Midbrain (tissue), 1 donor: ENCODE measurements at regions not wholly inside any gene's neighbourhood (a gene's known extent, or its start where the extent isn't known, plus 50 kb on each side); places are given as distances from the start of the nearest gene placed in this dataset.
"Not testable (repeated sequence)": the region's sequence is repeated elsewhere in the genome, so short reads cannot be mapped to it uniquely, and the experiment has no call there.

ENCODE experiments used
- DNase-seq: peaks from one replicate; lab custom pipeline; 2025; lab: John Stamatoyannopoulos, UW

DNA sequence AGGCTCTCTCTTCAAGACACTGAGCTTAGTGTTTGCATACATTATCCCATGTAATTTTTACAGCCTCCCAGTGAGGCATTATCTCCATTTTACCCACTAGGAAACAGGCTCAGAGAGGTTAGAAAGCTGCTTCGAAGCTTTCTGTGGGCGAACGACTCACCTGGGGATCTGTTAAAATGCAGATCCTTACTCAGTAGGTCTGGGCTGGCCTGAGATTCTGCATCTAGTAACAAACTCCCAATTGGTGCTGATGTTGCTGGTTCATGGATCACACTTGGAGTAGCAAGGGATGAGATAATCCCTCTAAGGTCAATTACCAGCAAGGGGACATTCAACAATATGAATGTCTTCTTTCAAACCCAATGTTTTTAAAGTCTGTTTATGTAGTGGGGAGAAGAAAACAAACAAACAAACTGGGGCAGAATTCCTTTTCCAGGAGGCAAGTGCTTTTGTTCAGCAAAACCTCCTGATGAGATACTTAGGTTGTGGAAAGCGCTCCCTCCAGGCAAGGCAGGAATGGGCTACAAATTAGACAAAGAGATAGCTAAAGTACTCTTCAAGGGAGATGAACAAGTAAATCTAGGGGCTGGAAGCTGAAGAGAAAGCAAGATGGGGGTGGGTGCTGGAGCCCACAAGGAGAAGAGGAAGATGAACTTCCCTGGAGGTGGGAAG lies 311.9 kb downstream of the SHQ1 start:
- DNase-seq: no peak

DNA sequence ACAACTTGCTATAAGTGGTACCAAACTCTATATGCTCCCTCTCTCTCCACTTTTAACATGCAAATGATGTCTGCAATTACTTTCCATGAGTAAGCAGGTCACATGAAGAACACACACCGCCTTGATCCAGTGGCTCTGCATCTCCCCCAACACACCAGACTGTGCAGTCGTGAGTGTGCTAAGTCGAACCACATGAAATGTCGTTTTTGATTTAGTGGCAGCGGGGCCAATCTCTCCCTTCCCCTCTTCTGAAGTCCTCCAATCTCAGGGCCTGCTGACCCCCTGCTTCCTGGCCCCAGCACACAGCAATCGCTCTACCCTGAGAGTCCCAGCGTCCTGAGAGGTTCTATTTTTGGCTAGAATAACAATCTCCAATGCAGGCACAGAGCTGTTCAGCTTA lies 312.5 kb downstream of the SHQ1 start:
- DNase-seq: no peak

DNA sequence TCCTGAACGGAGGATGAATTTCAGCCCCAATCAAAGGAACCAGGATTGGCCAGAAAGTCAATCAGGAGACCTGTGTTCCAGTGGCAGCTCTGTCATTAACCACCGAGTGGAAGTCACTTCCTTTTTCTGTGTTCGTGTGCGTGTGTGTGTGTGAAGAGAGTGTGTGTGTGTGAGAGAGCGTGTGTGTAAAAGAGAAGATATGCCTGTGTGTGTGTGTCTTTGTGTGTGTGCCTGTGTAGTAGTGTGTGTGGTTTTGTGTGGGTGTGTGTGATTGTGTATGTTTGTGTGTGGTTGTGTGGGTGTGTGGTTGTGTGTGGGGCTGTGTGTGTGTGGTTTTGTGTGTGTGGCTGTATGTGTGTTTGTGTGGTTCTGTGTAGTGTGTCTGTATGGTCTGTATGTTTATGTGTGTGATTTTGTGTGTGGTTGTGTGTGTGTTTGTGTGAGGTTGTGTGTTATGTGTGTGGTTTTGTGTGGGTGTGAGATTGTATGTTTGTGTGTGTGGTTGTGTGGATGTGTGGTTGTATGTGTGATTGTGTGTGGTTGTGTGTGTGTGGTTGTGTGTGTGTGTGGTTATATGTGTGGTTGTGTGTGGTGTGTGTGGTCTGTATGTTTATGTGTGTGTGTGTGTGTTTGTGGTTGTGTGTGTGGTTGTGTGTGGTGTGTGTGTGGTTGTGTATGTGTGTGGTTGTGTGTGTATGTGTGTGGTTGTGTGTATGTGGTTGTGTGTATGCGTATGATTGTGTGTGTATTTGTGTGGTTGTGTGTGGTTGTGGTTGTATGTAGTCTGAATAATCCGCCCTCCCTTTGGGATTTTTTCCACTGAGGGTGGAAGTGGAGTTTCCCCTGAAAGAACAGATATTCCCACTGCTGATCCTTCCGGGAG lies 314.4 kb downstream of the SHQ1 start:
- DNase-seq: no peak

DNA sequence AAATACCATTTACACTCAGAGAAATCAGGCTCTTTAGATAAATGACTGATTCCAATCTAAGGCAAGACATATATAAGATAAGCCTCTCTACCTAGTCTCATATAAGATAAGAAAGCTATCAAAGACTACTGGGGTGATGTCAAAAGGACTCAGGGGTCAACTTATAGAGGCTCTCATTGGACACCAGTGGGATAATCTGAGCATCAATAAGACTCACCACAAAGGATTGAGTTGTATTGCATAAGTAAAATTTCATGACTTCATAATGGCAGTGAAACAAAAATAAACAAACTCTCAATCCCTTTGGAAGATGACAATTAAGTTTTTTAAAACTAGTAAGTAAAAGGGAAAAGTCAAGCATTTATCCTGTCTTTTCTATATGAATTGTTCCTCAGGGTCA lies 317.8 kb downstream of the SHQ1 start:
- no peak for DNase-seq

DNA sequence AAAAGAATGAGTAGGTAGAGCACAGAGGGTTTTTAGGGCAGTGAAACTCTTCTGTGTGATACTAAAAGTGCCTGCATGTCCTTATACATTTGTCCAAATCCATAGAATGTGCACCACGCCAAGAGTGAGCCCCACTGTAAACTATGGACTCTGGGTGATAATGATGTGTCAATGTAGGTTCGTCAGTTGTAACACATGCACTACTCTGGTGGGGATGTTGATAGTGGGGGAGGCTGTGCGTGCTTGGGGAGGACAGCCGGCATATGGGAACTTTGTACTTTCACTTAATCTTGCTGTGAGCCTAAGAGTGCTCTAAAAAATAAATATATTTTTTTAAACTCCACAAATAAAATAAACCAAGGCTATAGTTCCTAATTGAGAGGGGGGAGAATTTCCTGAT lies 319.2 kb downstream of the SHQ1 start:
- no peak for DNase-seq

DNA sequence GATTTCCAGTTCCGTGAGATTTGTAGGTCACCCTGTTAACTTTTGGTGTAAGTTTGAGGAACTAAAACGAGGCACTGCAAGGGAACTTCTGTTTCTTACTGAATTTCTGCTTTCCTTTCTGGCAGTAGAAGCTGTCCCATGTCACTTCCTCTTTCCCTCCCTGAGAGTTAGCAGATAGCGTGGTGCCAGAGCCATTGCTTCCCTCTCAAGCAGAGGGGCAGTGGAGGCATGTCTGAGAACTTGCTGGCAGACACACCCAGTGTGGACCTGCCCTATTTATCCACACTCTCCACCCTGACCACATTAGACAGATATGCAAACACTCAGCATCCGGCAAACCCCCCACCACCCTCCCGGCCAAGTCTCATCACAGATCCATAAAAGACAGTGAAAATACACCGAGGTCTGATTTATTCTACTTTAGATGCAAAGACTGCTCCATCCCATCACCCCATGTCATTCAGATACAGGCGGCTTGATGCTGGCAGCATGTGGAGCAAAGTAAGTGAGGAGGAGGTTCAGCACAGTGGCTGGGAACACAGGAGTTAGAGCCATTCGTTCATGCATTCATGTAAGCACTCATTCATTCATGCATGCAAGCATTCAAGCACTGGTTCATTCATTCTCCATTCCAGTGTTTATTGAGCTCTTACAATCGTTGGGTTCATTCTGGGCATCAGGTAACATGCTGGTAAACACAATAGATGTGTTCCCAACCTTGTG lies 324.7 kb downstream of the SHQ1 start:
- DNase-seq: peak; percentile 46

DNA sequence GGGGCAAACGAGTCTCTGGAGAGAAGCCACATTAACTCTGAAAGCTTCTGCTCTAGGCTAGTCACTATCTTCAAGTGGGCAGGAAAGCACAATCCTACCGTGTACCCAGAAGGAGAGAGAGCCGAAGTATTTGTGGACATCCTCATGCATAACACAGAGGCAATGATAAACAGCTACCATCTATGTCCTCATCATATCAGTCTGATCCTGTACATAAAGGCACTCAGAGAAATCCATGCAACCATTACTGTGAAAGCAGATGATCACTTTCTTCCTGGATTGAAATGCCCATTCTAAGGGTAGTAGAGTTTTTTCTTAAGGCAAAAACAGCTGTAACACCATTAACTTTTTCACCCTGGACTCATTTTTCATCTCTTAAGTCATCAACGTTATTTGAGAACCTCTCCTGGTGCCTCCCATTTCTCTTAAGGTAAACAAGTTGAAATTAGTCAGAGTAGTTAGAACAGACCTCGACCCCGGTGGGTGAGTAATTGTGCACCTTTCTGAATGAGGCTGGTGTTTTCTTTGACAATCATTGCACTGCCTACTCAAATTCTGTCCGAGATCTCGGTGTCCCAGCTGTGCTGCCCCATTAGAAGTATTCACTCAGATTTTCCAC lies 327.4 kb downstream of the SHQ1 start:
- DNase-seq: no peak

DNA sequence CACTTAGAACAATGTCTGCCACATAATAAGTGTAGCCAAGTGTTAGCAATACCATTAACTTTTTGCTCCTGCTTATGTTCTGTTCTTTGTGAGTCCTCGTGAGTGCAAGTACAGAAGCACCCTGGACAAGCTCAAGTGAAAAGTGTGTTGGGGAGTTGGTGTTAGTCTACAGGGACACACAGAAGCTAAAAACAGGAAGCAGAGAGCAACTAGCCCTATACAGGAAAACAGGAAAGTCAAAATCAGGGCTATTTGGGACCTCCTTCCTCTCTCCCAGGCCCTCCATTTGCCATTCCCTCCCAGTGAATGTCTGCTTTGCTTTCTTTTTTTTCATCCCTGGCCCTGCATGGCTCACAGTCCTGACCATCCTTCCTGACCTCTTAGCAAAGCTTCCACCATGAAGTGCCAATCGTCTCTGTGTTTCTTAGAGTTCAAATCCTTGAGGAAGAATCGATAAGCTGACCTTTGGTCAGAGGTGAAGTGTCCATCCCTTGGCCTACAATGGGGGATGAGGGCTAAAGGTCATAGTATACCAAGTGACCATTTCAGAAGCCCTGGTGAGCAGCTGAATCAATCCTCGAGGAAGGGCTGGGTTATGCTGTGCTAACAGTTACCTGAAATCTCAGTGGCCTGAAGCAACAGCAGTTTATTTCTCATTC lies 328.2 kb downstream of the SHQ1 start:
- no peak for DNase-seq

DNA sequence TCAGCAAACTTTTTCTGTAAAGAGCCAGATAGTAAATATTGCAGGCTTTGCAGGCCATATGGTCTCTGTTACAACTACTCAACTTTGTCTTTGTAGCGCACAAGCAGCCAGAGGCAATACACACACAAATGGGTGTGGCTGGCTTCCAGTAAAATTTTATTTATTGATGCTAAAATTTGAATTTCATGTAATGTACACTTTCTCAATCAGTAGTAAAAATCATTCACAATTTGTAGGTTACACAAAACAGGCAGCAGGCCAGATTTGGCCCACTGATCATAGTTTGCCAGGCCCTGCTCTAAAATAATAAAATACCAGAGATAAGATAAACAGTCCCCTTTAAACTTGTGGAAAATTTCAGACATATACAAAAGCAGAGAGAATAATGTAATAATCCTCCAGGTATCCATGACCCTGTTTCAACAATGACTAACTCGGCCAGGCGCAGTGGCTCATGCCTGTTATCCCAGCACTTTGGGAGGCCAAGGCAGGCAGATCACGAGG lies 330.3 kb downstream of the SHQ1 start:
- DNase-seq: no peak

DNA sequence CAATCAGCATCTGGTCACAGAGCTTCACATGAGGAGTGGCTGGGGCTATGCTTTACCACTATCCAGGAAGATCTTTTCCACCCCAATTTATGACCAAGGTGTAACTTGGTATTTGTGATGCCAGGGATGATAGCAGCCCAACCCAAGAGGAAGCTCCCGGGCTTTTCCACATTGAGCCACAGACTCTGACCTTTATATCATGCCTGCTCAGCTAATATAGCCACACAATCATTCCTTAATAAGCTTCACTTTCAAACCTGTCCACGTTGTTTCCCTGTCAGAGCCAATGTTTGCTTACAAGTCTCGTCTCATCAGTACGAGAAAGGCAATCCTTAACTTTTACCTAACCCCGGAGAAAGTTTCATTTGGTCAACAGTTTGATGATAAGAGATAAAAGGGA lies 330.9 kb downstream of the SHQ1 start:
- no peak for DNase-seq

DNA sequence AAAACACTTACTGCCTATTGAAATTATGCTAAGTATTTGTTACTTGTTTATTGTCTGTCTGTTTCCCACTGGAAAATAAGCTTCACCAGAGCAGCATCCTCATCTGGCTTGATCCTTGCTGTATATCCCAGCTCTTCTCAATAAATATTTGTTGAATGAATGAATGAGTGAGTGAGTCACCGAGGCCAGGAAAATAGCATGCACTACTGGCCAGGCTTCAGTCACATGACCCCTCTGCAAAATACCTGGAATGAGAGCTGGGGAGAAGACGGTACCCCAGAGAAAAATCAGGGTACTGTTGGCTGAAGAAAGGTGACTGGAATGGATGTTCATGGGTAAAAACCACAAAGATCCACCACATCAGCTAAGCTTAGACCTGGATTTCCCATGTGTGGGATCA lies 331.9 kb downstream of the SHQ1 start:
- DNase-seq: no peak

DNA sequence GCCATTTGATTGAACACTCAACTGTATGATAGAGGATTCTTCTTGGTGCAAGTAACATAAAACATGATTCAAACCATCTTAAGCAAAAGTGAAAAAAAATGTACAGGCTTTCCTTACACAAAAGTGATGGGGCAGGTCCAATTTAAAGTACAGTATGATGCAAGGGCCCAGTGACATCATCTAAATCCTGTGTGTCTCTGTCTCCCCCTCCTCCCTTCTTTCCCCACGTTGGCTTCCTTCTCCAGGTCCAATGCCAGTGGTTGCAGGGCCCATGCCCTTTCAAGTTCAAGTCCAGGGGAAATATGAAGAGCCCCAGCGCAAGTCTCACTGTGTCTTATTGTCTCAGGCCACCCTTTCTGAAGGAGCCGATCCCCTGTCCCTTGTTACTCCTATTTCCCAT lies 332.3 kb downstream of the SHQ1 start:
- DNase-seq: no peak

DNA sequence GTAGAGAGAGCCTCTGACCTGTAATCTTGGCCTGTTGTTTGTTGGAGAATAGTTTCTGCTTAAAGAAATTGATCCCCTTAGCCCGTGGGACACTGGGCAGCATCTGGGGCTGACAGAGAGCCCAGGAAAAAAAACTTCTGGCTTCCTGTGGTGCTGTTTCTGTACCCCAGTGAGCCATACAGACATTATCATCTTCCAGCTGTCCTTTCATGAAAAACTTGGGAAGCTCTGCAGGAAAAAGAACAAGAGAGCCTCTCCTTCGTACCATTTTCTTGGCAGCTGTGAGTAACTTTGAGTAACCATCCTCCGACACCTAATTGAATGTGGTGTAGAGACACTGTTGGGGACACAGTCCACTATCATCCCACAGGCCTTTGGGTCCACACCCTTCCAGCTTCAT lies 333.0 kb downstream of the SHQ1 start:
- no peak for DNase-seq

DNA sequence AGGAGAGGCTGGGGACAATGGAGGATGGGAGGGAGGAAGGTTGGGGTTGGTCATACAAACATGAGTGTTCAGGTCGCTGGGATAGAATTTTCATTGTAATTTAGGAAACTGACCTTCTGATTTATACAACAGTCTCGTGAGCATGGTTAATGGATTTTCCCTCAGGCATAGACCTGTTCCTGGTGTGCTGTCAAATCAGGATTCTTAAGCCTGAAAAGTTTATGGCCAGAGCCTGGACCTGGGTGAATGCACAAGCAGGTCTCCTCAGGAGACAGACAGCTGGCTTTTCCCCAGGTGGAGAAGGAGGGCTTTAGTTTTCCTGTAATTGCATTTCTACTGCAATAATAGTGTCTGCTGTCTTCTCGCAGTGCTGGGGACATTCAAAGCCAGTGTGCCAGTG lies 338.0 kb downstream of the SHQ1 start:
- no peak for DNase-seq

DNA sequence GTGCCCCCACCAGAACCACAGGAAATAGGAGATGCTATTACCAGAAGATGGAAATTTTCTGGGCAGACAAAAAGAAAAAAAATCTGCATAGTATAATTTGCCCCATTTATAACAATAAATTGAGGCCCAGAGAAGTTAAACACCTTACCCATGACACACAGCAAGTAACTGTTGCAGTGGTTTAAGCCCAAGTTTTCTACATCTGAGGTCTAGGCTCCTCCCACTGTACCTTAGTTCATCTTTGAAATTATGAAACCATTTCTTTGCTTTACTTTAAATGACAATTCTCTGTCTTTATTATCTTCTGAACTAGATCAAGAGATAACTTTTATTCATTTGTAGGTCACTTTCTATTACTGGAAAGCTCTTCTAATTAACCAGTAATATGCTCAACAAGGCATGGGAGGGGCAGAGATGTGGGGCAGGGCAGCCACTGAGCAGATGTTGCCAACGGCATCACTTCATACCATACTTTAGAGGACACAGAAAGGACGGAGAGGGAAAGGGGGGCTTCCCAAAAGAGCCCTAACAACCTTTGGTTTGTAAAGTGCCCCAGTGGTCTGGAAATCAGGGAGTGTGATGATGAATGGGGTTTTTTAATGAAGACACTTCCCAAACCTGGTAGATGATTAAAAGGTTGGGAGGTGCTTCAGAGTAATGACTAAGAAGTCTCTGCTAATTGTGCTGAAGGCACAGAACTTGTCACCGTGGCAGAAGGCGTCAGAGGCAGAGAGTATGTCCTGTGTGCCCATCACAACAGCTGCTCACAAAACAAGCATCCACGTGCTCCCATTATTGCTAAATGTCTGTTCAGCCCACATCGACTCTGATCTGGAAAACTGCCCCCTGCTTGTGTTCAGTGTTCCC lies 342.5 kb downstream of the SHQ1 start:
- DNase-seq: no peak

DNA sequence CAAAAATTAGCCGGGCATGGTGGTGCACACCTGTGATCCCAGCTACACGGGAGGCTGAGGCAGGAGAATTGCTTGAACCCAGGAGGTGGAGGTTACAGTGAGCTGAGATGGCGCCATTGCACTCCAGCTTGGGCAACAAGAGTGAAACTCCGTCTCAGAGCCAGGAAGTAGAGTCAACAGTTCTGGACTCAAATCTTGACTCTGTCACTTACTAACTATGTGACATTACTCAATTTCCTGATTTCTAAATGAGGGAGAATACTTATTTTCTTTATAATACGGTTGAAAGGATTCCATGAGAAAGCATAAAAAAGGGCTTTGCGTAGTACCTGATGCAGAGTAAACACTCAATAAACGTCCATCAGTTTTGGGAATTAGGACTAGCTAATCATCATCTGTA lies 350.7 kb downstream of the SHQ1 start:
- DNase-seq: not testable (repeated sequence)

DNA sequence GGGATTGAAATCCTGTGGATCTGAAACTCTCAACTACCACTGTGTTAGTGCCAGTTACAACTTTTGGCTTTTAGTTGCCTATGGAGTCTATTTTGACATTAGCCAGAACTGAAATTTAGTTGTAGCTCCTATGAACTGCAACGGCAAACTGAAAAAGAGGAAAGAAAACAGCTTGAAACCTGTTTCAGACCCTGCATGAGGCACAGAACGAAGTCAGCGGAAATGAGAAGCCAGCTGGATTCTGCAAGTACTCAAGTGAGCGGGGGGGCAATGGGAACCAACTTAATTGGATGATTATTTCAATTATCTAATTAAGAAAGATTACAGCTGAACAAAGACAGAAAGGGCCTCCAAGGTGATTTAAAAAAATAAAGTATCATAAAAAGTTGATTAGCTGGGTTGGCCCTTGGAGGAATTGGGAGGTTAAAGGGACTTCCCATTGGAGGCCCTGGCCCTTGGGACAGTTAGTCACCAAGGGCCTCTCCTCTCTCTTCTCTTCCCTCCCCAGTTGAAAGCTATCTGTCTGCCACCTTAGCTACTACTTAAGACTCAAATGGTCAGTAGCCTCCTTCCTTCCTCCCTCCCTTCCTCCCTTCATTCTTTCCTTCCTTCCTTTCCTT lies 352.1 kb downstream of the SHQ1 start:
- no peak for DNase-seq

DNA sequence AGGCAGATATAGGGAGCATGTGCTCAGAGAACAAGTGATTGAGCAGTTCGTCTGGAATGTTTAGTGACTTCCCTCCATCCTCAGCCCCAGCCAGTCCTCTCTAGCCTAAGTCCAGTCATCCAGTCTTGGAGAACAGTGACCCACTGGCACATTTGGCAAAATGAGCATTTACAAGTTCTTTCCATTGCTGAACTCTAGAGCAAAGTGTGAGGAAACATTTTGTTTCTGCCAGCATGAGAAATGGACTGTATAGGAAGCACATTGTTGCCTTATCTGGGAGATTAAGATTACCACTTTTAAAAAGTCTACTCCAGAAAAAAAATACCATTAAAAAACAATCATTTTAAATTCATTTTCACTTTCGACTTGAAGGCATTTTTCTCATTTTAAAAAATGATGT lies 353.6 kb downstream of the SHQ1 start:
- no peak for DNase-seq

DNA sequence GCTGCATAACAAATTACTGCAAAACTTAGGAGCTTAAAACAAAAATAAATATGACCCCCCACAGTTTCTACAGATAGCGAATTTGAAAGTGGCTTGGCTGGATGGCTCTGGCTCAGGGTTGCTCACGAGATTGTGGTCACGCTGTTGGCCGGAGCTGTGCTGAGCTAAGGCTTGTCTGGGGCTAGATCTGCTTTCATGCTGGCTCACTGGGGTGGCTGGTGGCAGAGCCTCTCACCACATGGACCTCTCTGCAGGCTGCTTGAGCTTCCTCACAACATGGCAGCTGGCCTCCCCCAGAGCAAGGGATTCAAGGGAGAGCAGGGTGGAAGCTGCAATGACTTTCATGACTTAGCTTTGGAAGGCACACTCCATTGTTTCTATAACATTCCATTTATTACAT lies 354.1 kb downstream of the SHQ1 start:
- DNase-seq: no peak

DNA sequence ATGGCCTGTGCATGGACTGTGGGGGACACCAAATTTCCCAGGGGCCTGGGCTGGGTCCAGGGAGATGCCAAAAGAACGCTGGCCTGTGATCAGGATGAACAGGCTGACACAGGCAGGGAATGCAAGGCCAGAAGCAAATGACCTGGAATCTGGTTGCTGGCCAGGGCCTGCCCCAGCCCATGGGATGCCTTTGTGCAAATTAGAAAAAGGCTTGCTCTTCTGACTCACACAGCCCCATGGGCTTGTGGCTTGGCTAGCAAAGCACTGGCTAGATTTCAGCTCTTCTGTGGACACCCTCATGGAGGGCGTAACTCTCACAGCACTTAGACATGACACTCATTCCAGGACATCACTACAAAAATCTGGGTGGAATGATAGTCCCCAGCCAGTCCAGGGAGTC lies 356.0 kb downstream of the SHQ1 start:
- DNase-seq: no peak
